H9 (cell line): ENCODE measurements at regions not wholly inside any gene's neighbourhood (a gene's known extent, or its start where the extent isn't known, plus 50 kb on each side); places are given as distances from the start of the nearest gene placed in this dataset.

Experiments used
- DNase-seq: peaks from one replicate; pipeline ENCODE4 v3.0.0-alpha.2; 2017
- H2AFZ ChIP-seq: one replicate; pipeline ENCODE4 v1.6.1; 2013; ENCODE audit warnings: mild to moderate bottlenecking, low read length, control low read depth, moderate library complexity
- H2AK5ac ChIP-seq: 2 replicates; pipeline ENCODE4 v1.6.1; 2013; ENCODE audit warnings: low read length, control low read depth, mixed read lengths; ENCODE audit not compliant: insufficient read length
- H2BK120ac ChIP-seq: one replicate; pipeline ENCODE4 v1.6.1; 2013; ENCODE audit warnings: low read depth, mild to moderate bottlenecking, low read length, control low read depth, inconsistent platforms; ENCODE audit not compliant: poor library complexity, severe bottlenecking
- H2BK12ac ChIP-seq: 2 replicates; pipeline ENCODE4 v1.6.1; 2013; ENCODE audit warnings: low read length, control low read depth, mixed read lengths, low read depth; ENCODE audit not compliant: insufficient read length
- H2BK15ac ChIP-seq: 2 replicates; pipeline ENCODE4 v1.6.1; 2013; ENCODE audit warnings: low read depth, low read length, control low read depth
- H2BK20ac ChIP-seq: one replicate; pipeline ENCODE4 v1.6.1; 2013; ENCODE audit warnings: low read depth, mild to moderate bottlenecking, low read length, control low read depth, inconsistent platforms; ENCODE audit not compliant: poor library complexity, severe bottlenecking
- H2BK5ac ChIP-seq: 2 replicates; pipeline ENCODE4 v1.6.1; 2013; ENCODE audit warnings: low read length, control low read depth, mixed read lengths; ENCODE audit not compliant: insufficient read length
- H3K14ac ChIP-seq: 2 replicates; pipeline ENCODE4 v1.6.1; 2013; ENCODE audit warnings: low read length, control low read depth; ENCODE audit not compliant: insufficient read depth
- H3K18ac ChIP-seq: 2 replicates; pipeline ENCODE4 v1.6.1; 2013; ENCODE audit warnings: low read depth, mild to moderate bottlenecking, mixed read lengths, low read length, control low read depth; ENCODE audit not compliant: insufficient read length
- H3K23ac ChIP-seq: 2 replicates; pipeline ENCODE4 v1.6.1; 2013; ENCODE audit warnings: low read length, control low read depth, mixed read lengths, low read depth; ENCODE audit not compliant: insufficient read length
- H3K23me2 ChIP-seq: 2 replicates; pipeline ENCODE4 v1.6.1; 2013; ENCODE audit warnings: low read depth, mild to moderate bottlenecking, mixed read lengths, low read length, control low read depth; ENCODE audit not compliant: insufficient read length, poor library complexity, severe bottlenecking
- H3K27ac ChIP-seq: 2 replicates; pipeline ENCODE4 v1.5.1; 2013; ENCODE audit warnings: low read length, control low read depth, mixed read lengths, low read depth; ENCODE audit not compliant: insufficient read length
- H3K27me3 ChIP-seq: 2 replicates; pipeline ENCODE4 v1.6.1; 2013; ENCODE audit warnings: low read length, control low read depth, inconsistent platforms; ENCODE audit not compliant: insufficient read depth
- H3K4ac ChIP-seq: 2 replicates; pipeline ENCODE4 v1.6.1; 2013; ENCODE audit warnings: low read depth, mild to moderate bottlenecking, control low read depth, inconsistent platforms, low read length, moderate library complexity
- H3K4me1 ChIP-seq: 2 replicates; pipeline ENCODE4 v1.6.1; 2013; ENCODE audit warnings: low read length, control low read depth, inconsistent platforms; ENCODE audit not compliant: insufficient read depth
- H3K4me2 ChIP-seq: 2 replicates; pipeline ENCODE4 v1.6.1; 2013; ENCODE audit warnings: low read length, control low read depth, mixed read lengths; ENCODE audit not compliant: insufficient read length, insufficient read depth
- H3K56ac ChIP-seq: 2 replicates; pipeline ENCODE4 v1.6.1; 2013; ENCODE audit warnings: low read depth, mild to moderate bottlenecking, mixed read lengths, low read length, control low read depth; ENCODE audit not compliant: insufficient read length
- H3K79me1 ChIP-seq: 2 replicates; pipeline ENCODE4 v1.6.1; 2013; ENCODE audit warnings: low read depth, mild to moderate bottlenecking, moderate library complexity, low read length, control low read depth, inconsistent platforms; ENCODE audit not compliant: insufficient read depth, poor library complexity, severe bottlenecking
- H3K79me2 ChIP-seq: 2 replicates; pipeline ENCODE4 v1.6.1; 2013; ENCODE audit warnings: low read length, control low read depth, inconsistent platforms; ENCODE audit not compliant: insufficient read depth
- H3K9ac ChIP-seq: 2 replicates; pipeline ENCODE4 v1.6.1; 2013; ENCODE audit warnings: low read length, control low read depth, mixed read lengths; ENCODE audit not compliant: insufficient read length; ENCODE audit errors: extremely low read depth
- H3K9me3 ChIP-seq: one replicate; pipeline ENCODE4 v1.6.1; 2013; ENCODE audit warnings: low read depth, low read length, inconsistent platforms; ENCODE audit not compliant: control insufficient read depth
- H3T11ph ChIP-seq: one replicate; pipeline ENCODE4 v1.6.1; 2013; ENCODE audit warnings: mild to moderate bottlenecking, low read length, control low read depth, inconsistent platforms
- H4K20me1 ChIP-seq: one replicate; pipeline ENCODE4 v1.6.1; 2013; ENCODE audit not compliant: control insufficient read depth, insufficient read length, insufficient read depth
- H4K5ac ChIP-seq: 2 replicates; pipeline ENCODE4 v1.6.1; 2013; ENCODE audit warnings: low read depth, mild to moderate bottlenecking, mixed read lengths, low read length, control low read depth; ENCODE audit not compliant: insufficient read length
- H4K8ac ChIP-seq: replicated peaks from 2 replicates; pipeline ENCODE4 v1.6.1; 2013; ENCODE audit warnings: low read length, control low read depth, mixed read lengths, low read depth; ENCODE audit not compliant: insufficient read length
- H4K91ac ChIP-seq: 2 replicates; pipeline ENCODE4 v1.6.1; 2013; ENCODE audit warnings: low read depth, mild to moderate bottlenecking, moderate library complexity, mixed read lengths, low read length, control low read depth; ENCODE audit not compliant: insufficient read length
- H3K27ac Mint-ChIP-seq, 3 experiments: 2 replicates in 2 of 3; 3 replicates in 1 of 3; pipeline ENCODE4 v1.8.0; 2020 to 2021; ENCODE audit warnings: mixed read lengths in 3 of 3, mild to moderate bottlenecking in 1 of 3, moderate library complexity in 1 of 3
- H3K27me3 Mint-ChIP-seq: 2 replicates; pipeline ENCODE4 v1.8.0; 2021; ENCODE audit warnings: low read depth, mild to moderate bottlenecking, moderate library complexity, mixed read lengths
- H3K36me3 Mint-ChIP-seq, 3 experiments: 2 replicates in 2 of 3; 3 replicates in 1 of 3; pipeline ENCODE4 v1.8.0; 2020 to 2021; ENCODE audit warnings: low read depth in 3 of 3, mixed read lengths in 3 of 3; ENCODE audit not compliant: insufficient read depth in 1 of 3
- H3K4me1 Mint-ChIP-seq, 2 experiments: 2 replicates each; pipeline ENCODE4 v1.8.0; 2020; ENCODE audit warnings: mixed read lengths in 2 of 2
- H3K4me3 Mint-ChIP-seq, 2 experiments: 2 replicates in 1 of 2; 3 replicates in 1 of 2; pipeline ENCODE4 v1.8.0; 2020 to 2021; ENCODE audit warnings: mild to moderate bottlenecking in 2 of 2, mixed read lengths in 2 of 2, moderate library complexity in 1 of 2
- H3K9me3 Mint-ChIP-seq, 2 experiments: 2 replicates in 1 of 2; 3 replicates in 1 of 2; pipeline ENCODE4 v1.8.0; 2020; ENCODE audit warnings: mild to moderate bottlenecking in 2 of 2, mixed read lengths in 2 of 2, moderate library complexity in 1 of 2
- WGBS: extraction: QIAGEN DNeasy Blood & Tissue Kit; methylation state at CpG from one replicate; pipeline ENCODE4 v1.1.7; 2013; ENCODE audit warnings: missing lambda C conversion rate, low lambda C conversion rate, mixed read lengths; ENCODE audit not compliant: insufficient read length; ENCODE audit errors: extremely low coverage; 5-methylcytosine and 5-hydroxymethylcytosine counted together
- TF ChIP-seq, protein P1 (sequence below): fragments of 200-600 bp; sonication (generic); conservative IDR thresholded peaks from 3 replicates; pipeline ENCODE4 v1.8.0; 2021; ENCODE audit warnings: antibody characterized with exemption, mild to moderate bottlenecking

DNA sequence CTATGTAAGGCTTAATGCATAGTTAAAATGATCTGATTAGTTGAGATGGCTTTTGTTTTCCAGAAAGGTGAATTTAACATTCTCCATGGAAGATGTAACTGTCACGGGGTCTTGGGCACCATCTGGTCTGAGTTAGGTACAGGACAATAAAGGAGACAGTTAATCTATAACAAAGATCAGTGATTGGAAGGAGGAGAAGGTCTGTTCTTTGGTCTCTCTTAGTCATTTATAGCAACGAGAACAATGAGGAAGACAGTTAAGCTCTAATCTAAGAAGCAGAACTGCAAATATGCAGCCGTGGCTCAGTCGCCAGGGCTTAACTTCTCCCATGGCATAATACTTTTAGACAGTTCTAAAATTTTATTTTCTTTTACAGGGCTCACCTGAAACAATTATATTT lies 405.5 kb upstream of the SULF2 start:
- no peak overlapping the region for H2AK5ac ChIP-seq
- H3K27ac ChIP-seq: no peak overlapping the region
- H3K79me1 ChIP-seq: no peaks in the 10 kb centered on the region
- H2BK20ac ChIP-seq: no peak overlapping the region
- no peak for DNase-seq
- H2BK120ac ChIP-seq: no peak overlapping the region
- H4K20me1 ChIP-seq: no peaks in the 10 kb centered on the region
- no peaks in the 10 kb centered on the region; the same call in 1 of the 2 replicates for H3K4me1 ChIP-seq
- H3K4me1 Mint-ChIP-seq: peaks cover 24 to 35% of the 10 kb centered on the region in 2 experiments
- no peak overlapping the region for H3K27ac Mint-ChIP-seq
- no CpG with 5 or more reads among the region's 4 CpGs for WGBS
- no peak overlapping the region for H4K91ac ChIP-seq
- peaks cover 4% of the 10 kb centered on the region; the same call in 1 of the 2 replicates for H3K27me3 Mint-ChIP-seq
- H2AFZ ChIP-seq: no peak overlapping the region
- H2BK15ac ChIP-seq: no peak overlapping the region
- H3K9ac ChIP-seq: no peak overlapping the region
- no peaks in the 10 kb centered on the region for H3K27me3 ChIP-seq
- no peak overlapping the region for H3T11ph ChIP-seq
- H3K4ac ChIP-seq: no peak overlapping the region
- no peaks in the 10 kb centered on the region for H3K79me2 ChIP-seq
- H3K36me3 Mint-ChIP-seq: peaks cover 0 to 2% (median 0%) of the 10 kb centered on the region in 3 experiments; a peak in 2 of 7 replicates
- H3K4me2 ChIP-seq: no peak overlapping the region
- no peaks in the 10 kb centered on the region; a peak in 1 of 5 replicates for H3K9me3 Mint-ChIP-seq
- no peak overlapping the region for H3K18ac ChIP-seq
- H3K23ac ChIP-seq: no peak overlapping the region
- H3K9me3 ChIP-seq: no peaks in the 10 kb centered on the region
- H4K5ac ChIP-seq: no peak overlapping the region
- H3K56ac ChIP-seq: no peak overlapping the region
- H4K8ac ChIP-seq: no peak overlapping the region
- H3K14ac ChIP-seq: no peak overlapping the region
- no peak overlapping the region for H2BK5ac ChIP-seq
- H2BK12ac ChIP-seq: no peak overlapping the region
- TF ChIP-seq, protein P1, sequence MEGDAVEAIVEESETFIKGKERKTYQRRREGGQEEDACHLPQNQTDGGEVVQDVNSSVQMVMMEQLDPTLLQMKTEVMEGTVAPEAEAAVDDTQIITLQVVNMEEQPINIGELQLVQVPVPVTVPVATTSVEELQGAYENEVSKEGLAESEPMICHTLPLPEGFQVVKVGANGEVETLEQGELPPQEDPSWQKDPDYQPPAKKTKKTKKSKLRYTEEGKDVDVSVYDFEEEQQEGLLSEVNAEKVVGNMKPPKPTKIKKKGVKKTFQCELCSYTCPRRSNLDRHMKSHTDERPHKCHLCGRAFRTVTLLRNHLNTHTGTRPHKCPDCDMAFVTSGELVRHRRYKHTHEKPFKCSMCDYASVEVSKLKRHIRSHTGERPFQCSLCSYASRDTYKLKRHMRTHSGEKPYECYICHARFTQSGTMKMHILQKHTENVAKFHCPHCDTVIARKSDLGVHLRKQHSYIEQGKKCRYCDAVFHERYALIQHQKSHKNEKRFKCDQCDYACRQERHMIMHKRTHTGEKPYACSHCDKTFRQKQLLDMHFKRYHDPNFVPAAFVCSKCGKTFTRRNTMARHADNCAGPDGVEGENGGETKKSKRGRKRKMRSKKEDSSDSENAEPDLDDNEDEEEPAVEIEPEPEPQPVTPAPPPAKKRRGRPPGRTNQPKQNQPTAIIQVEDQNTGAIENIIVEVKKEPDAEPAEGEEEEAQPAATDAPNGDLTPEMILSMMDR: no peak
- no peak overlapping the region for H3K4me3 Mint-ChIP-seq
- H3K23me2 ChIP-seq: no peaks in the 10 kb centered on the region
